K562 (cell line): ENCODE measurements at regions not wholly inside any gene's neighbourhood (a gene's known extent, or its start where the extent isn't known, plus 50 kb on each side); places are given as distances from the start of the nearest gene placed in this dataset.

Experiments used
- CBX1 ChIP-seq: sonication (generic); IDR thresholded peaks from 2 replicates; pipeline ENCODE4 v1.6.1; 2016; ENCODE audit warnings: antibody characterized with exemption, low read depth, mild to moderate bottlenecking
- CEBPB ChIP-seq: fragments of 450-650 bp; IDR thresholded peaks from 2 replicates; pipeline ENCODE4 v1.6.1; 2016; ENCODE audit warnings: missing genetic modification characterization, missing compliant biosample characterization
- GABPB1 ChIP-seq: sonication (generic); formaldehyde crosslinking; IDR thresholded peaks from 2 replicates; pipeline ENCODE4 v1.8.0; 2022; ENCODE audit warnings: mild to moderate bottlenecking, missing genetic modification reagents
- MCM2 ChIP-seq: fragments of 450-650 bp; IDR thresholded peaks from 2 replicates; pipeline ENCODE4 v1.6.1; 2017; ENCODE audit warnings: low read depth, mild to moderate bottlenecking
- NBN ChIP-seq: fragments of 450-650 bp; IDR thresholded peaks from 2 replicates; pipeline ENCODE4 v1.6.1; 2016; ENCODE audit warnings: low read depth, mild to moderate bottlenecking
- NRF1 ChIP-seq, 2 experiments: fragments of 450-650 bp; IDR thresholded peaks in 1 of 2; conservative IDR thresholded peaks in 1 of 2; 2 replicates each; pipeline ENCODE4 v1.6.1; 2014; ENCODE audit warnings: mild to moderate bottlenecking in 2 of 2
- POLR2A ChIP-seq: fragments of 450-650 bp; conservative IDR thresholded peaks from 2 replicates; pipeline ENCODE4 v1.6.1; 2016
- RBBP5 ChIP-seq: fragments of 200-600 bp; sonication (generic); IDR thresholded peaks from 2 replicates; pipeline ENCODE4 v1.6.1; 2012; ENCODE audit warnings: borderline replicate concordance, mild to moderate bottlenecking, low read length, control low read depth, inconsistent platforms; ENCODE audit not compliant: insufficient read depth, poor library complexity, severe bottlenecking
- RFX5 ChIP-seq: IDR thresholded peaks from 2 replicates; pipeline ENCODE4 v1.6.1; 2011; ENCODE audit warnings: low read depth, mild to moderate bottlenecking, improper control_type of control experiment, low read length
- XRCC5 ChIP-seq: fragments of 200-400 bp; formaldehyde crosslinking; IDR thresholded peaks from 2 replicates; pipeline ENCODE4 v1.6.1; 2017; ENCODE audit warnings: low read depth, mild to moderate bottlenecking, low read length
- ZNF12 ChIP-seq: sonication (generic); formaldehyde crosslinking; IDR thresholded peaks from 2 replicates; pipeline ENCODE4 v1.4.0; 2020; ENCODE audit warnings: mild to moderate bottlenecking, missing genetic modification reagents
- ZNF239 ChIP-seq: fragments of 250-450 bp; sonication (Bioruptor Pico); IDR thresholded peaks from 2 replicates; pipeline ENCODE4 v1.4.0; 2020; ENCODE audit warnings: mild to moderate bottlenecking

DNA sequence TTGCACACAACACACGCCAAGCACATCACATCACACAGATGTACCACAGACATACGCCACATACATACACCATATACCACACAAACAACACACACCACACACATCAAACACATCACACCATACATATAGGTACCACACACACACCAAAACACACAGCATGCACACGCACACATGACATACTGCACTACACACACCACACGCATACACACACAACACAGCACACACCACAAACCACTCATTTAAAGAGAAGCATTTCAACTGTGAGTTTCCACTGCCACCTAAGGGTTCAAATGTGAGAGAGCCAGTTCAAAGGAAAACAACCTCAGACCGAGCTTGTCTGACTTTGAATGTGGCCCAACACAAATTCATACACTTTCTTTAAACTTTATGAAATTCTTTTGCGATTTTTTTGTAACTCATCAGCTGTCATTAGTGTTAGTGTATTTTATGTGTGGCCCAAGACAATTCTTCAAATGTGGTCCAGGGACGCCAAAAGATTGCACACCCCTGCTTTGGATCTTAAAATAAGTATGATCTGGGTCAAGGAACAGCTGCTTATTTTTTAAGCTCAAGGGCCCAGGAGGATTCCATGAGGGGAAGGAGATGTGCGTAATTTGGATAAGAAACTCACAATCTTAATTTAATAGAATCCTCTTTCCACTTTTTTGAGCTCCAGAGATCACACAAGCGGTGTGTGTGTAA is 494.6 kb downstream of the GADD45G start:
- TF ChIP-seq CBX1 = no peak
- no peak for TF ChIP-seq POLR2A
- TF ChIP-seq XRCC5 = no peak
- TF ChIP-seq RBBP5 = no peak
- no peak for TF ChIP-seq NRF1 (conservative IDR thresholded peaks at IDR 0.05 in 1 of 2, IDR thresholded peaks at IDR 0.05 in 1 of 2)
- no peak for TF ChIP-seq MCM2
- TF ChIP-seq CEBPB (tag) = no peak
- TF ChIP-seq GABPB1 (CRISPR knock-in tag) = no peak
- no peak for TF ChIP-seq ZNF12
- TF ChIP-seq RFX5 = no peak
- TF ChIP-seq ZNF239 (CRISPR knock-in tag) = no peak
- TF ChIP-seq NBN = no peak
